GM19043 (cell line): ENCODE measurements at regions not wholly inside any gene's neighbourhood (a gene's known extent, or its start where the extent isn't known, plus 50 kb on each side); places are given as distances from the start of the nearest gene placed in this dataset.
"Not testable (repeated sequence)": the region's sequence is repeated elsewhere in the genome, so short reads cannot be mapped to it uniquely, and the experiment has no call there.

Experiments
- ATAC-seq: cut with Tn5 transposase; IDR thresholded peaks from one replicate; pipeline ENCODE4 v1.9.1; 2021; ENCODE audit warnings: low read depth; ENCODE audit not compliant: unreplicated experiment

GRCh38 chr10:121316432-121316831 lies 281.8 kb downstream of the FGFR2 start:
- no peak for ATAC-seq

- ATAC-seq = no peak
Measured at GRCh38 chr10:121317374-121317773, 280.9 kb downstream of the FGFR2 start.

GRCh38 chr10:121322046-121322445 lies 276.2 kb downstream of the FGFR2 start:
- ATAC-seq = no peak

- ATAC-seq = no peak
Measured at GRCh38 chr10:121322776-121323175, 275.5 kb downstream of the FGFR2 start.

GRCh38 chr10:121323443-121323842 lies 274.8 kb downstream of the FGFR2 start:
- no peak for ATAC-seq

GRCh38 chr10:121324678-121325213 lies 273.5 kb downstream of the FGFR2 start:
- no peak for ATAC-seq

GRCh38 chr10:121325490-121326231 lies 272.6 kb downstream of the FGFR2 start:
- no peak for ATAC-seq

- no peak for ATAC-seq
Measured at GRCh38 chr10:121326905-121327304, 271.3 kb downstream of the FGFR2 start.

- ATAC-seq = no peak
Measured at GRCh38 chr10:121327727-121328126, 270.5 kb downstream of the FGFR2 start.

- not testable (repeated sequence) for ATAC-seq
Measured at GRCh38 chr10:121329631-121330030, 268.6 kb downstream of the FGFR2 start.

GRCh38 chr10:121330563-121330962 lies 267.7 kb downstream of the FGFR2 start:
- no peak for ATAC-seq

- ATAC-seq = no peak
Measured at GRCh38 chr10:121332353-121332752, 265.9 kb downstream of the FGFR2 start.

- no peak for ATAC-seq
Measured at GRCh38 chr10:121332829-121333765, 265.1 kb downstream of the FGFR2 start.

- ATAC-seq = no peak
Measured at GRCh38 chr10:121335386-121335925, 262.8 kb downstream of the FGFR2 start.

GRCh38 chr10:121337427-121337826 lies 260.8 kb downstream of the FGFR2 start:
- no peak for ATAC-seq

GRCh38 chr10:121338206-121338980 lies 259.9 kb downstream of the FGFR2 start:
- ATAC-seq = no peak

GRCh38 chr10:121339114-121339513 lies 259.1 kb downstream of the FGFR2 start:
- ATAC-seq = no peak

- ATAC-seq = no peak
Measured at GRCh38 chr10:121340271-121340831, 257.9 kb downstream of the FGFR2 start.

GRCh38 chr10:121351540-121351939 lies 246.7 kb downstream of the FGFR2 start:
- ATAC-seq = no peak
